Vagina (tissue), 2 donors: ENCODE measurements at regions not wholly inside any gene's neighbourhood (a gene's known extent, or its start where the extent isn't known, plus 50 kb on each side); places are given as distances from the start of the nearest gene placed in this dataset.

ENCODE experiments used
- CTCF ChIP-seq, 3 experiments: fragments of 450-650 bp in 2 of 3; fragments of 200-600 bp in 1 of 3; sonication (generic) in 1 of 3; IDR thresholded peaks; one replicate each; pipeline ENCODE4 v1.5.1; 2017 to 2019; ENCODE audit warnings: antibody characterized with exemption in 3 of 3, mild to moderate bottlenecking in 2 of 3, moderate library complexity in 2 of 3
- POLR2A ChIP-seq, 2 donors: fragments of 450-650 bp; IDR thresholded peaks; one replicate each; pipeline ENCODE4 v1.6.1; 2017; ENCODE audit warnings: antibody characterized with exemption in 2 of 2, mild to moderate bottlenecking in 2 of 2, moderate library complexity in 2 of 2
- POLR2AphosphoS5 ChIP-seq, 2 donors: sonication (generic); formaldehyde crosslinking; IDR thresholded peaks; one replicate each; pipeline ENCODE4 v1.9.0; 2017; ENCODE audit warnings: antibody characterized with exemption in 2 of 2, mild to moderate bottlenecking in 2 of 2, low read depth in 1 of 2; ENCODE audit not compliant: insufficient read depth in 1 of 2

DNA sequence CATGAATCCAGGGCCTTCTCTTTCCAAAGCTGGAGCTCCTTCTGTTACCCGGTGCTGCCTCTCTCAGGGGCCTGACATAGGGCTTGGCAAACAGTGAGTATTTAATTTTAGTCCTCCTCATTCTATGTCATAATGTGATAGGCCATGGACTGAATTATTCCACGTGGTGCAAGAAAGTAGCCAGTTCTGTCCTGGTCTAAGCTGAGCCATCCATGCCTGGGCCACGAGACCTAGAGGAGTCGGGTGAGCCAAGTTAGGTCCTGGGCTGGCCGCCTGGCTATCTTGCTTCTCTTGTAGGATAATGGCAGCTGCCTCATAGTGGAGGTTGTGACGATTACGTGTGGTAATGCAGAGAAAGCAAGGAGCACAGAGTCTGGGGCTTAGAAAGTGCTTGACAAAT is 170.6 kb downstream of the FAM43A start:
- no peak for TF ChIP-seq CTCF (IDR thresholded peaks at IDR 0.05)
- TF ChIP-seq POLR2A (IDR thresholded peaks at IDR 0.05), result no peak
- TF ChIP-seq POLR2AphosphoS5 (IDR thresholded peaks at IDR 0.05; ENCODE audit: insufficient read depth in 1 of 2, low read depth in 1 of 2), result no peak
